OCI-LY7 (cell line): ENCODE measurements at regions not wholly inside any gene's neighbourhood (a gene's known extent, or its start where the extent isn't known, plus 50 kb on each side); places are given as distances from the start of the nearest gene placed in this dataset.

Source experiments
- BruUV-seq: library from RNA; stranded (reverse); fragments of 400-500 nt; replicated peaks from 2 replicates; lab custom pipeline; 2021; lab: Mats Ljungman, UMichigan
- CTCF ChIA-PET: fragments of 300-600 bp; sonication (Branson Sonifier 250); formaldehyde crosslinking; loops from one replicate; lab custom pipeline; 2022; ENCODE audit warnings: antibody characterized with exemption; ENCODE audit not compliant: unreplicated experiment; lab: Charles Lee
- POLR2A ChIA-PET: fragments of 300-600 bp; sonication (Branson Sonifier 250); formaldehyde crosslinking; loops from one replicate; lab custom pipeline; 2022; ENCODE audit warnings: antibody characterized with exemption; lab: Charles Lee
- DNase-seq: peaks from one replicate; pipeline ENCODE4 v3.0.0-alpha.2; 2015; ENCODE audit warnings: low spot score
- H2AFZ ChIP-seq: fragments of 200-600 bp; sonication (generic), shearing (Covaris generic); 2 replicates; pipeline ENCODE4 v1.6.1; 2014; ENCODE audit warnings: mild to moderate bottlenecking, antibody characterized with exemption, low read length, moderate library complexity
- H3K27ac ChIP-seq: fragments of 200-600 bp; sonication (generic); 2 replicates; pipeline ENCODE4 v1.5.1; 2014; ENCODE audit warnings: mixed run types, low read depth, mild to moderate bottlenecking, moderate library complexity, low read length, inconsistent platforms; ENCODE audit not compliant: poor library complexity, severe bottlenecking
- H3K36me3 ChIP-seq: fragments of 200-600 bp; sonication (generic); 2 replicates; pipeline ENCODE4 v1.6.1; 2014; ENCODE audit warnings: mild to moderate bottlenecking, antibody characterized with exemption, low read length, moderate library complexity, mixed read lengths; ENCODE audit not compliant: insufficient read depth
- H3K4me1 ChIP-seq: fragments of 200-600 bp; sonication (generic); 2 replicates; pipeline ENCODE4 v1.5.1; 2014; ENCODE audit warnings: mild to moderate bottlenecking, low read length; ENCODE audit not compliant: insufficient read depth, poor library complexity, severe bottlenecking
- H3K4me2 ChIP-seq: fragments of 200-600 bp; sonication (generic); 2 replicates; pipeline ENCODE4 v1.6.1; 2014; ENCODE audit warnings: mild to moderate bottlenecking, low read length
- H3K4me3 ChIP-seq: fragments of 200-600 bp; sonication (generic); 2 replicates; pipeline ENCODE4 v1.5.1; 2014; ENCODE audit warnings: mild to moderate bottlenecking, low read depth, low read length; ENCODE audit not compliant: poor library complexity, severe bottlenecking
- H3K79me2 ChIP-seq: fragments of 200-600 bp; sonication (generic); 2 replicates; pipeline ENCODE4 v1.6.1; 2016; ENCODE audit warnings: low read depth, mild to moderate bottlenecking, low read length, moderate library complexity, mixed read lengths; ENCODE audit not compliant: insufficient read depth
- H3K9me2 ChIP-seq: fragments of 200-600 bp; sonication (generic); 2 replicates; pipeline ENCODE4 v1.6.1; 2016; ENCODE audit warnings: mild to moderate bottlenecking, low read length, mixed read lengths; ENCODE audit not compliant: insufficient read depth
- H3K9me3 ChIP-seq: fragments of 200-600 bp; sonication (generic); 2 replicates; pipeline ENCODE4 v1.6.1; 2014; ENCODE audit warnings: mild to moderate bottlenecking, mixed run types, low read length, mixed read lengths
- H4K20me1 ChIP-seq: fragments of 200-600 bp; sonication (generic); 2 replicates; pipeline ENCODE4 v1.6.1; 2014; ENCODE audit warnings: mild to moderate bottlenecking, antibody characterized with exemption, low read length, moderate library complexity, mixed read lengths; ENCODE audit not compliant: insufficient read depth
- EZH2phosphoT487 ChIP-seq: fragments of 200-600 bp; sonication (generic); IDR thresholded peaks from 2 replicates; pipeline ENCODE4 v1.6.1; 2018; ENCODE audit warnings: low read depth, borderline replicate concordance, mild to moderate bottlenecking, mixed run types, antibody characterized with exemption, low read length, moderate library complexity, mixed read lengths
- intact Hi-C: fragments of 100-400 bp; cut with micrococcal nuclease; formaldehyde crosslinking; loops from one replicate; pipeline ENCODE4 v1.10.0; 2022; ENCODE audit not compliant: unreplicated experiment
- TF ChIP-seq, protein P1 (sequence below): fragments of 200-600 bp; sonication (generic); conservative IDR thresholded peaks from 2 replicates; pipeline ENCODE4 v1.5.1; 2014; ENCODE audit warnings: mild to moderate bottlenecking, antibody characterized with exemption, low read length, moderate library complexity, mixed read lengths

DNA sequence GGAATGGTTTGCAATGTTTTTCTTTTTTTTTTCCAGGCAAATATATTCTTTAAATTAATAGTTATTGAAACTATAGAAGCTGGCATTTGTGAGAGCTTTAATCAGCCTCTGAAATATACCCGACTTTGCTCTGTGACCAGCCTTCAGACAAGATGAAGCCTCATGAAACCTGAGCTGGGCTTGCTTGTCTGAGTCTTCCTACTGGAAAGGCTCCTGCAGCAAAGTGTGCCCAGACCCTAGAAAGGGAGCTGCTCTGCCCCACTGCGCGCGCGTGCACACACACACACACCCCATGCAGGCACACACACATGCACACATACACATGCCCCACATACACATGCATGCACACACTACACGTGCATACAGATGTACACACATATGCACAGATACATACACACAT is 203.3 kb upstream of the NT5C1B start:
- BruUV-seq, result no TSS peak
- no peak for DNase-seq

DNA sequence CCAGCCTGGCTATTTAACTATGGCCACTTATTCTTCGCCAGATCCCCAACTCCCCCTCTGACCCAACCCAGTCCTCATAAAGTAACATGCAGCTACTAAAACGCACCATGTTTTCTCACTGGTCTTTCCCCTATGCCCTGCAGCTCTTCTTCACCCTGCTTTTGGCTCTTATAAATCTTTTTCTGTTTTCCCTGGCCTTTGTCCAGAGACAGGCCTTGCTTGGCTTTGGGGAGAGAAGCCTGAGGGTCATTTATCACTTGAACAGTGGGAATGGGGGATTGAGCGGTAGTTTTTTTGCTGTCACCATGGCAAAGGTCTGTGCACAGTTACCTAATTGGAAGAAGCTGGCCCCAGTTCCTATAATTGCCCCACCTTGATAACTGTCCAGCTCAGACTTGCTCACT is 202.9 kb upstream of the NT5C1B start:
- Histone ChIP-seq H3K4me1 (no peaks in the 10 kb centered on the region), H3K27ac (no peak overlapping the region), H2AFZ (no peak overlapping the region), H4K20me1 (no peaks in the 10 kb centered on the region), H3K36me3 (no peaks in the 10 kb centered on the region), H3K4me3 (no peak overlapping the region), H3K9me2 (no peaks in the 10 kb centered on the region), H3K79me2 (no peaks in the 10 kb centered on the region), H3K9me3 (no peaks in the 10 kb centered on the region), H3K4me2 (no peak overlapping the region)
- CTCF ChIA-PET, result no interaction called here
- POLR2A ChIA-PET, result interaction anchor here (0.7 to 1.2 kb wide), 3 partner anchors 32 to 541 kb away, joined by 3 read pairs; no protein-coding TSS in a partner anchor
- intact Hi-C loops, result no loop called here
- BruUV-seq, result no TSS peak
- TF ChIP-seq, protein P1, sequence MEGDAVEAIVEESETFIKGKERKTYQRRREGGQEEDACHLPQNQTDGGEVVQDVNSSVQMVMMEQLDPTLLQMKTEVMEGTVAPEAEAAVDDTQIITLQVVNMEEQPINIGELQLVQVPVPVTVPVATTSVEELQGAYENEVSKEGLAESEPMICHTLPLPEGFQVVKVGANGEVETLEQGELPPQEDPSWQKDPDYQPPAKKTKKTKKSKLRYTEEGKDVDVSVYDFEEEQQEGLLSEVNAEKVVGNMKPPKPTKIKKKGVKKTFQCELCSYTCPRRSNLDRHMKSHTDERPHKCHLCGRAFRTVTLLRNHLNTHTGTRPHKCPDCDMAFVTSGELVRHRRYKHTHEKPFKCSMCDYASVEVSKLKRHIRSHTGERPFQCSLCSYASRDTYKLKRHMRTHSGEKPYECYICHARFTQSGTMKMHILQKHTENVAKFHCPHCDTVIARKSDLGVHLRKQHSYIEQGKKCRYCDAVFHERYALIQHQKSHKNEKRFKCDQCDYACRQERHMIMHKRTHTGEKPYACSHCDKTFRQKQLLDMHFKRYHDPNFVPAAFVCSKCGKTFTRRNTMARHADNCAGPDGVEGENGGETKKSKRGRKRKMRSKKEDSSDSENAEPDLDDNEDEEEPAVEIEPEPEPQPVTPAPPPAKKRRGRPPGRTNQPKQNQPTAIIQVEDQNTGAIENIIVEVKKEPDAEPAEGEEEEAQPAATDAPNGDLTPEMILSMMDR, result no peak
- TF ChIP-seq EZH2phosphoT487, result no peak
- DNase-seq, result no peak

More for the DNA sequence above, 203.3 kb upstream of the NT5C1B start:
- TF ChIP-seq, protein P1, result no peak
- TF ChIP-seq EZH2phosphoT487, result no peak
- Histone ChIP-seq H2AFZ (no peak overlapping the region), H3K9me3 (no peaks in the 10 kb centered on the region), H3K9me2 (no peaks in the 10 kb centered on the region), H4K20me1 (no peaks in the 10 kb centered on the region), H3K4me3 (no peak overlapping the region), H3K27ac (no peak overlapping the region), H3K79me2 (no peaks in the 10 kb centered on the region), H3K4me1 (no peaks in the 10 kb centered on the region), H3K36me3 (no peaks in the 10 kb centered on the region), H3K4me2 (no peak overlapping the region)
- CTCF ChIA-PET, result no interaction called here
- intact Hi-C loops, result no loop called here
- POLR2A ChIA-PET, result interaction anchor here (0.7 to 1.2 kb wide), 3 partner anchors 16 to 42 kb away, joined by 3 read pairs; no protein-coding TSS in a partner anchor

DNA sequence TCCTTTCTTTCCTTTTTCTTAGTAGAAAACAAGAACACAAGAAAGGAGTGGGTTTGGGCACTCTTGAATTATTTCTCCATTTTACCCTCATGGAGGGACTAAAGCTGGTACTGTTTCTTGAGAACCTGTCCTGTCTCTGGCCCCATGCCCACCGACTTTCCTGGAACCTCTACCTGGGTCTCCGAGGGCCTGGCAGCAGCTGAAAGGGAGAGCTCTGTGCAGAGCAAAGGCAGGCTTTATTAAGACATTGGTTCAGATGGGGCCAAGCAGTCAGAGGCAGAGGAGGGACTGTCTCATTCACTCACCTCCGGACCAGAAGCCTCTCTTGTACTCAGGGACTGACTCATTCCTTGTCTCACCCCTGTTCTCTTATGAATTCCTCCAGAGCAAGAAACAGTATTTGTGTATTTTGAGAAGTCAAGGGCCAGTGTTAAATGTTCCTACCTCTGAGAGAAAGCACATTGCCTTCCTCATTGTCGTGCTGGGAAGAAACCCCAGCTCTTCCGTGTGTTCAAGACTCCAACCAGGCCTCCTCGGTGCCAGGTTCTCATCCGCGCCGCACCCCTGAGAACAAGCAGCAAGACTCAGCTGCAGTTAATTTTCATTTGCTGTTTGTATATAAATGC is 201.9 kb upstream of the NT5C1B start:
- ChIA-PET CTCF (no interaction called here), POLR2A (interaction anchor here (0.7 to 1.2 kb wide), 2 partner anchors 44 to 542 kb away, joined by 3 read pairs; no protein-coding TSS in a partner anchor)
- Histone ChIP-seq H4K20me1 (no peaks in the 10 kb centered on the region), H3K4me2 (no peak overlapping the region), H3K27ac (no peak overlapping the region), H3K4me3 (no peak overlapping the region), H2AFZ (no peak overlapping the region), H3K79me2 (no peaks in the 10 kb centered on the region), H3K4me1 (no peaks in the 10 kb centered on the region), H3K9me3 (no peaks in the 10 kb centered on the region), H3K9me2 (no peaks in the 10 kb centered on the region), H3K36me3 (no peaks in the 10 kb centered on the region)
- no peak for DNase-seq
- no TSS peak for BruUV-seq
- intact Hi-C loops, result no loop called here
- TF ChIP-seq, protein P1, result no peak
- no peak for TF ChIP-seq EZH2phosphoT487
